Pancreas (tissue), 10 donors: ENCODE measurements at regions not wholly inside any gene's neighbourhood (a gene's known extent, or its start where the extent isn't known, plus 50 kb on each side); places are given as distances from the start of the nearest gene placed in this dataset.

Experiments
- ATAC-seq, 4 donors: fragments of 200-7000 bp; cut with Tn5 transposase; one replicate each; pipeline versions ENCODE4 v1.8.0 to v1.9.1; 2020; ENCODE audit warnings: mild to moderate bottlenecking in 4 of 4, moderate library complexity in 4 of 4
- DNase-seq, 6 donors: peaks; one replicate each; pipeline ENCODE4 v3.0.0-alpha.2; 2020
- FAIRE-seq: peaks from 2 replicates; lab custom pipeline; 2012; peaks lifted over from hg19 to GRCh38; lab: Jason Lieb, UNC
- H3K27ac ChIP-seq, 4 donors: fragments of 200-600 bp; sonication (generic); 1 replicate in 3 of 4; 2 replicates in 1 of 4; pipeline versions ENCODE4 v1.5.0 to v1.8.0; 2020
- H3K27me3 ChIP-seq, 4 donors: fragments of 200-600 bp; one replicate each; pipeline ENCODE4 v1.8.0; 2021
- H3K36me3 ChIP-seq, 3 donors: fragments of 200-600 bp; sonication (generic) in 1 of 3; one replicate each; pipeline versions ENCODE4 v1.5.0 to v1.8.0; 2020 to 2021
- H3K4me1 ChIP-seq, 3 donors: fragments of 200-600 bp; one replicate each; pipeline ENCODE4 v1.8.0; 2021
- H3K4me3 ChIP-seq, 4 donors: fragments of 200-600 bp; sonication (generic) in 2 of 4; one replicate each; pipeline versions ENCODE4 v1.5.0 to v1.8.0; 2020 to 2021
- H3K9me3 ChIP-seq, 4 donors: fragments of 200-600 bp; one replicate each; pipeline ENCODE4 v1.8.0; 2021
- CTCF ChIP-seq, 4 donors: fragments of 200-600 bp; sonication (generic) in 3 of 4; IDR thresholded peaks; one replicate each; pipeline versions ENCODE4 v1.5.0 to v1.8.0; 2021; ENCODE audit warnings: antibody characterized with exemption in 4 of 4
- WGBS, 2 donors: extraction: QIAGEN DNeasy Blood & Tissue Kit; methylation state at CpG; one replicate each; pipeline ENCODE4 v1.1.7; 2013; 5-methylcytosine and 5-hydroxymethylcytosine counted together
- intact Hi-C, 3 donors: fragments of 100-400 bp; cut with DNase I; formaldehyde crosslinking; loops; one replicate each; pipeline versions ENCODE4 v1.11.1 to v1.14.2; 2022
- donor health status: healthy with polysubstance abuse.
- donor health status: DM: no; HTN: no; CAD: no; lungs with moderate emphysema.
- donor health status: DM: no; HTN: no; CAD: no.
- donor health status: control.
- donor health status: control.
- donor health status: Bipolar disorder and iron deficiency.
- donor health status: DM: yes; HTN: yes; CAD: no.
- donor health status: DM: no; HTN: no; CAD: no.
- donor health status: DM: no; HTN: no; CAD: no.
- donor health status: DM: yes; HTN: yes; CAD: no.

- no peak overlapping the region for H3K27ac ChIP-seq
- 71 to 86% methylated on average over 4 of the region's 4 CpGs for WGBS, 2 donors
- FAIRE-seq: no peak
- intact Hi-C loops: no loop called here
- ATAC-seq: no peak
- no peaks in the 10 kb centered on the region for H3K4me1 ChIP-seq
- no peaks in the 10 kb centered on the region for H3K27me3 ChIP-seq
- H3K9me3 ChIP-seq: no peaks in the 10 kb centered on the region
- H3K36me3 ChIP-seq: no peaks in the 10 kb centered on the region
- no peak overlapping the region for H3K4me3 ChIP-seq
- no peak for DNase-seq
- TF ChIP-seq CTCF (IDR thresholded peaks at IDR 0.05): no peak
Observed at GRCh38 chr5:169531631-169532030, 51.9 kb upstream of the SPDL1 start.

- intact Hi-C loops: no loop called here
- FAIRE-seq (no peak), ATAC-seq (no peak), DNase-seq (no peak)
- H3K4me1 ChIP-seq: no peaks in the 10 kb centered on the region
- H3K9me3 ChIP-seq: no peaks in the 10 kb centered on the region
- no peaks in the 10 kb centered on the region for H3K36me3 ChIP-seq
- no peak overlapping the region for H3K27ac ChIP-seq
- TF ChIP-seq CTCF (IDR thresholded peaks at IDR 0.05): no peak
- no peaks in the 10 kb centered on the region for H3K27me3 ChIP-seq
- H3K4me3 ChIP-seq: no peak overlapping the region
Observed at GRCh38 chr5:169527863-169528262, 55.7 kb upstream of the SPDL1 start.

- H3K36me3 ChIP-seq: no peaks in the 10 kb centered on the region
- WGBS, 2 donors: 55 to 59% methylated on average over 2 of the region's 2 CpGs
- no peaks in the 10 kb centered on the region for H3K9me3 ChIP-seq
- FAIRE-seq (no peak), ATAC-seq (no peak), DNase-seq (no peak)
- H3K4me1 ChIP-seq: no peaks in the 10 kb centered on the region
- TF ChIP-seq CTCF (IDR thresholded peaks at IDR 0.05): no peak
- H3K27ac ChIP-seq: no peak overlapping the region
- H3K27me3 ChIP-seq: no peaks in the 10 kb centered on the region
- intact Hi-C loops: no loop called here
- no peak overlapping the region for H3K4me3 ChIP-seq
Observed at GRCh38 chr5:169527066-169527465, 56.5 kb upstream of the SPDL1 start.

- no peak for FAIRE-seq
Observed at GRCh38 chr5:169522851-169523250, 60.7 kb upstream of the SPDL1 start.

More at GRCh38 chr5:169522851-169523250, 60.7 kb upstream of the SPDL1 start:
- no peak for ATAC-seq
- Histone ChIP-seq H3K4me3 (no peak overlapping the region), H3K27ac (no peak overlapping the region), H3K27me3 (no peaks in the 10 kb centered on the region), H3K36me3 (no peaks in the 10 kb centered on the region), H3K4me1 (no peaks in the 10 kb centered on the region), H3K9me3 (no peaks in the 10 kb centered on the region)
- intact Hi-C loops: no loop called here
- DNase-seq: no peak
- WGBS, 2 donors: 89 to 90% methylated on average over 3 of the region's 3 CpGs
- TF ChIP-seq CTCF (IDR thresholded peaks at IDR 0.05): no peak
